ENCODE measurements at regions not wholly inside any gene's neighbourhood (a gene's known extent, or its start where the extent isn't known, plus 50 kb on each side); places are given as distances from the start of the nearest gene placed in this dataset.

DNA sequence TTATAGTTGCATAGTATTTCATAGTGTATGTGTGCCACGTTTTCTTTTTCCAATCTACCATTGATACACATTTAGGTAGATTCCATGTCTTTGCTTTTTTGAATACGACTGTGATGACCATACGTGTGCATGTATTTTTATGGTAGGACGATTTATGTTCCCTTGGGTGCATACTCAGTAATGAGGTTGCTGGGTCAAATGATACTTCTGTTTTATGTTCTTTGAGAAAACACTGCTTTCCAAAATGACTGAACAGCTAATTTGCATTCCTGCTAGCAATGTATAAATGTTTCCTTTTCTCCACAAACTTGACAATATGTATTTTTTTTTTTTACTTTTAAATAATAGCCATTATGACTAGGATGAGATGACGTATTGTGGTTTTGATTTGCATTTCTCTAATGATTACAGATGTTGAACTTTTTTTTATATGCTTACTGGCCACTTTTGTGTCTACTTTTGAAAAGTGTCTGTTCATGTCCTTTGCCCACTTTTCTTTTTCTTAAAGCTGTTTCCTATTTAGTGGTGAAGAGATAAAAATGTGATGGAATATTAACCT is 969.5 kb upstream of the NDST4 start:
- TF ChIP-seq, protein P1, sequence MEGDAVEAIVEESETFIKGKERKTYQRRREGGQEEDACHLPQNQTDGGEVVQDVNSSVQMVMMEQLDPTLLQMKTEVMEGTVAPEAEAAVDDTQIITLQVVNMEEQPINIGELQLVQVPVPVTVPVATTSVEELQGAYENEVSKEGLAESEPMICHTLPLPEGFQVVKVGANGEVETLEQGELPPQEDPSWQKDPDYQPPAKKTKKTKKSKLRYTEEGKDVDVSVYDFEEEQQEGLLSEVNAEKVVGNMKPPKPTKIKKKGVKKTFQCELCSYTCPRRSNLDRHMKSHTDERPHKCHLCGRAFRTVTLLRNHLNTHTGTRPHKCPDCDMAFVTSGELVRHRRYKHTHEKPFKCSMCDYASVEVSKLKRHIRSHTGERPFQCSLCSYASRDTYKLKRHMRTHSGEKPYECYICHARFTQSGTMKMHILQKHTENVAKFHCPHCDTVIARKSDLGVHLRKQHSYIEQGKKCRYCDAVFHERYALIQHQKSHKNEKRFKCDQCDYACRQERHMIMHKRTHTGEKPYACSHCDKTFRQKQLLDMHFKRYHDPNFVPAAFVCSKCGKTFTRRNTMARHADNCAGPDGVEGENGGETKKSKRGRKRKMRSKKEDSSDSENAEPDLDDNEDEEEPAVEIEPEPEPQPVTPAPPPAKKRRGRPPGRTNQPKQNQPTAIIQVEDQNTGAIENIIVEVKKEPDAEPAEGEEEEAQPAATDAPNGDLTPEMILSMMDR (IDR thresholded peaks at IDR 0.05 in 8 of 11, conservative IDR thresholded peaks at IDR 0.05 in 3 of 11): no peak
- no peak for TF ChIP-seq POLR2A (IDR thresholded peaks at IDR 0.05)
